GM21390 (cell line): ENCODE measurements at regions not wholly inside any gene's neighbourhood (a gene's known extent, or its start where the extent isn't known, plus 50 kb on each side); places are given as distances from the start of the nearest gene placed in this dataset.

Experiments
- ATAC-seq: cut with Tn5 transposase; IDR thresholded peaks from one replicate; pipeline ENCODE4 v1.9.1; 2021; ENCODE audit not compliant: unreplicated experiment

GRCh38 chr14:65794674-65795279 lies 382.2 kb downstream of the FUT8 start:
- no peak for ATAC-seq

DNA sequence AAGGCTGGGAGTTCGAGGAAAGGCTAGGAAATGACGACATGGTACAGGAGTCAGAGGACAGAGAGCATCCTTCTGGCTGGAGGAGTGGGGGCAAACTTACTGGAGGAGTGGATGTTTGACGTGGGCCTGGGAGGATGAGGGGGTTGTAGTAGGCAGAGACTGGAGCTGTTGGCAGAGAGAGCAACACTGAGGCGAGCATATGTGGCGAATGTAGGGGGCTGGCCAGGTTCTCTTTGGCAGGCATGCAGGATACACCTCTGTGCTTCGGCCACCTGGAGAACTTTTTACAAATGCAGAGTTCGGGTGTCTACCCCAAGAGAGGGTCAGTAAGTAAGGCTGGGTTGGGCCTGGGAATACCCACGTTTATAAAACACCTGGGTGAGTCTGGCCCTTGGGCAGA lies 385.7 kb downstream of the FUT8 start:
- ATAC-seq, result no peak

- ATAC-seq, result no peak
These were observed 388.2 kb downstream of the FUT8 start for GRCh38 chr14:65800694-65801093.

- no peak for ATAC-seq
These were observed 389.7 kb downstream of the FUT8 start for GRCh38 chr14:65802196-65802595.

DNA sequence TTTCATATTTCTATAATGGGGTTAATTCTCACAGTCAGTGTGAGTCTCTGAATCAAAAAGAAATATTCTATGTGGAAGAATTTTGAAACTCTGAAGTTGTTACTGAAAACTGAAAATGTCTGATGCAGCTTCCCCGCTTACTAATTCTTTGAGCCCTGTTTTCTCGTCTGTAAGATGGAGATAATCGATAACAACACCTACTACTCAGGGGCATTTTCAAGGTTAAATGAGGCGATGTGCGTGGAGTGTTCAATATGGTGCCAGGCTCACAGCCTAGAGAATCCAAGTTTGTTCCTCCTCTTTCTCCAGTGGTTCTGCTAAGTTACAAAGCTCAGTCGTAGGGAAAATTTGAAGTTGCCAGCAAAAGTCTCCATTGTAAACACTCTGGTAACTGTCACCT lies 391.4 kb downstream of the FUT8 start:
- no peak for ATAC-seq

- no peak for ATAC-seq
These were observed 392.0 kb downstream of the FUT8 start for GRCh38 chr14:65804439-65805112.

GRCh38 chr14:65805113-65805473 lies 392.6 kb downstream of the FUT8 start:
- ATAC-seq, result no peak

DNA sequence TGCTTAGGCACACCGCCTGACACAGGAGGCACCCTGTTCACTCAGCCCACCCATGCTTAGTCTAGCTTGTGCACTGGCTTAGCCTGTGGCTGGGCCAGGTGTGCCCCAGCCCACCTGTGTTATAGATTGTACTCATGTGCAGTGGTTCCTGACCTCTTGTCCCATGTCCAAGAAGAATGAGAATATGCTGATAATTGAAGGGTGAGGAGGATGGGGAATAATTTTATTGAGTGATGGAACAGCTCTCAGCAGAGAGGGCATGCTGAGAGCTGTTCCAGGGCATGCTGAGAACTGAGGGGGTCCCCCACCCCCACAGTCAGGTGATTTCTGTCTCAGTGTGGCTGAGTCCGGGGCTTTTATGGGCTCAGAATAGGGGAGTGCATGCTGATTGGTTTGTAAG lies 395.9 kb downstream of the FUT8 start:
- no peak for ATAC-seq

DNA sequence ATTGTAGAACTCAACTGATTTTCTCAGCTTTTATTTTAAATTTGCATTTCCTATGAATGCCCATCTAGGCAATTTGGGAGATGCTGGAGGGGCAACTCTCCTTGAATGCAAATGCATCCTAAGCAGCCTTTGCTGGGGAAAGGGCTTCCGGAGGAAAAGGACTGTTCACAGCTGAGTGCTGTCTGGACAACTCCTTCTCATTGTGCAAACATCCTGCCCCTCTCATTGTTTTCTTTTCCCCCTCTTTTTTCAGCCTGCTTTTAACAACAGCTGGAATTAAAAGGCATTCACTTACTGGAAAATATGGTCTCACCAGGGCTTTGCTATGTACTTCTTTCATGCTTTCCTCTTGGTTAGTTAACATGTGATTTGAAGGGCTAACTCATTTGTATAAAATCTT lies 397.8 kb downstream of the FUT8 start:
- ATAC-seq, result no peak

DNA sequence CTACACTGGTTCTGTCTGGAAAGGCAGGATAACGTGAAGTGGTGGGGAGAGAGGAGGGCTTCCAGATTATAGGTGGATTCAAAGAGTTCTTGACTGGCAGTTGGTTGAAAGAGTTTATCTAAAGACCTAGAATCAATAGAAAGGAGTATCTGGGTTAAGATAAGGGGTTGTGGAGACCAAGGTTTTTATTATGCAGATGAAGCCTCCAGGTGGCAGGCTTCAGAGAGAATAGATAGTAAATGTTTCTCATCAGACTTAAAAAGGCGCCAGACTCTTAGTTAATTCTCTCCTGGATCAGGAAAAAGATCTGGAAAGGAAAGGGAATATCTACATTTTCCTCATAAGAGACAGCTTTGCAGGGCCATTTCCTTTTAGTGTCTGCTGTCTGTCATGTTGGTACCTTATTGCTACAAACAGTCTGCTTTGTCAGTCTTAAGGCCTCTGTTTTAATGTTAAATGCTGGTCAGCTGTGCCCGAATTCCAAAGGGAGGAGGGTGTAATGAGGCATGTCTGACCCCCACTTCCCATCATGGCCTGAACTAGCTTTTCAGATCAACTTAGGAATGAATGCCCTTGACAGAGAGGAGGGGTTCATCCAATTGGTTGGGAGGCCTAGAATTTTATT lies 401.3 kb downstream of the FUT8 start:
- no peak for ATAC-seq

DNA sequence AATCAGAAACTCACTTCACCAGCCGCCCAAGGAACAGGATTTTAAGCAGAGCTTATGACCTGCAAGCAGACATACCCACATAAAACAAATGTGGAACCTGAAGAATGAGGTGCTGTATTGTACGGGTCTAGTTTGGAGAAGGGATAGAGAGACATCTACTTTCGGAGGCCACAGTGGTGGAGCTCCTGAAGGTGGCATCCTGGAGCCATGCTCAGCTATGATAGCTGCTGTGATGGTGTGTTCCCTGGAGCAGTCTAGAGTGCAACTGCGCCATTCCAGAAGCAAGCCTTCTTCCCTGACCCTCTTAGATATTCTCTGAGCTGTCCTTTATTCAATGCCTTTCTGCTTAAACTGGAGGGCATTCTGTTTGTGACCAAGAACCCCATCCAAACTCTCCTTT lies 402.6 kb downstream of the FUT8 start:
- no peak for ATAC-seq

GRCh38 chr14:65817011-65817410 lies 404.5 kb downstream of the FUT8 start:
- ATAC-seq, result no peak

- ATAC-seq, result no peak
These were observed 407.0 kb downstream of the FUT8 start for GRCh38 chr14:65819569-65819968.

GRCh38 chr14:65821224-65821753 lies 408.8 kb downstream of the FUT8 start:
- no peak for ATAC-seq

GRCh38 chr14:65824285-65824977 lies 411.9 kb downstream of the FUT8 start:
- peak; percentile 67 for ATAC-seq

- no peak for ATAC-seq
These were observed 412.4 kb downstream of the FUT8 start for GRCh38 chr14:65824978-65825299.

DNA sequence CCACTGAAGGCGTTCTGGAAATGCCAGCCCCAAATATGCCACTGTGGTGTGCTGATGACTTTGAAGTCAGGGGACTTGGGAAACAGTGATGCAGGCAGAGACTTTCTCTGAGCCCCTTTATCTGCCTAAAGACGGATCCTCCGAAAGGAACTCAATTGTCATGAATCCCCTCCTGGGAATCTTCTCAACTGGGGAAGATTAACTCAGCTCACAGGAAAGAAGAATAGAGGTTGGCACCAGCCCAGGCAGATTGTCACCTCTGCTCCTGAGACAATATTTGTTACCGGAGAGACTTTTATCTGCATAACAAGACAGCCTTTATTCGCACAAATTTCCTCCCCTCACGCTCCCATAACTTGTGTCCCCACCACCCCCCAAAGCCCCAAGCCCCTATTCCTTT lies 414.4 kb downstream of the FUT8 start:
- no peak for ATAC-seq

- no peak for ATAC-seq
These were observed 415.0 kb downstream of the FUT8 start for GRCh38 chr14:65827520-65827919.

- no peak for ATAC-seq
These were observed 415.9 kb downstream of the FUT8 start for GRCh38 chr14:65828396-65828795.

DNA sequence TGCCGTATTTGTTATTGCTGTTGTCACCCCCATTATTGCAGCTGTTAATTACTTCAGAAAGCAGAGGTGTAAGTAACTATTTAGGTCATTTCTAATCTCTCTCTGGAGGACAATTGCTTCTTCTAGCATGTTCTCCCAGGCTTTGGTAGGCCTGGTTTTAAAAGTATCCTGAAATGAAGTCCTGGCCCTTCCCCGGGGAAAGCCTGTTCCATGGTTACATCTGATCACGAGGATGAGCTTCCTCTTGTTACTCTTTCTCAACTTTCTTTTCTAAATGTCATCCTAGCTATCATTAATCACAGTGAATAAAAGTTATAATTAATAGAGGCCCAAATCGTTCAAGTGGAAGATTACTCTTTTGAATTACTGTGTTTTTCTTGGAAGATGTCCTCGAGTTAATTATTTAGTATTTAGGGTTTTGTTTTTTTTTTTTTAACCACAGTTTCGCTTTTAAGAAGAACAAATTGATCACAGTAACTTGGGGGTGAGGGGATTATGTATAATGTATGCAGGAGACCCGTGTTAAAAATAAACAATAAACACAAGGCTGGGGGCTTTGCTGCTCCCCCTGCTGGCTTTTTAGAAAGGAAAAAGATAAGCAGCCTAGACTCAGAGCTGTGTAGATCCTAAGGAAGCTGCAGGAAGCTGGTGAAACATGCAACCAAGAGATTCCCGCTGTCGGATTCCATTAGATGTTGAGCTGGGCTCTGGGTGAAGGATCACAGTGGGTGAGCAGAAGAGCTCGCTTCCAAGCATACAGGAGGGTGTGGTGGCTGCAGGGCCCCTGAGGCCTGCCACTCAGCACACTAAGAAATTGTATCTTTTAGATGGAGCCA lies 420.1 kb downstream of the FUT8 start:
- ATAC-seq, result no peak

DNA sequence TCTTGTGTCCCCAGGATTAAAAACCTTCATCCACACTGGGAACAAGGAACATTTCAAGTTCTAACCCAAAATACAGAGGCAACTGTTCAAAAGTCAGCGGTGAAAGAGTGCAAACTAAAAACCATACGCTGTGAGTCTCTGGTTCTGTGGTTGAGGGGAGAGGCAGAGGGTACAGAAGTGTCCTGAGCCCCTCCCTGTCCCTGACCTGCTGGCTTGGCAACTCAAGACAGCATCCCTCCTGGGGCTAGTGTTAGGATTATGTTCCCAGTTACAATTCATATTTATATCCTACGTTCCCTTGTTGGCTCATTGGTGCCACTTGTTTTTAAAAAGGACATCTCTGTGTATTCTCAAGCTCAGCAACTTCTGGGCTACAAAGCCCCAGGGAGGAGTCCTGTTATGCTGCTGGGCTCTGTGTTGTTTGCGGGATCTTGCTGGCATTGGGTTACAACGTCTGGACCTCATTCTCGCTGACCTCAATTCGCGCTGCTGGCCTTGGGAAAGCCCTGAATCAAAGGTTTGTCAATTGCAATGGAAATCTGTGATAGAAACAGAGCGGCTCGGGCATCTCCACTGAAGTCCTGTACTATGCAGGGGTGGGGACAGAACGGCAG lies 420.8 kb downstream of the FUT8 start:
- ATAC-seq, result no peak
